Vagina (tissue), 2 donors: ENCODE measurements at regions not wholly inside any gene's neighbourhood (a gene's known extent, or its start where the extent isn't known, plus 50 kb on each side); places are given as distances from the start of the nearest gene placed in this dataset.

Source experiments
- DNase-seq, 2 donors: peaks; one replicate each; pipeline ENCODE4 v3.0.0-alpha.2; 2017; ENCODE audit errors: extremely low spot score in 2 of 2
- H3K27ac ChIP-seq: fragments of 200-600 bp; sonication (generic); one replicate; pipeline ENCODE4 v1.5.1; 2019
- H3K27me3 ChIP-seq: fragments of 200-600 bp; sonication (generic); one replicate; pipeline ENCODE4 v1.5.1; 2019
- H3K36me3 ChIP-seq, 2 donors: fragments of 200-600 bp; sonication (generic); one replicate each; pipeline ENCODE4 v1.5.1; 2017 to 2019
- H3K4me1 ChIP-seq: fragments of 200-600 bp; sonication (generic); one replicate; pipeline ENCODE4 v1.5.1; 2019
- H3K4me3 ChIP-seq, 2 donors: fragments of 200-600 bp; sonication (generic); 1 replicate in 1 of 2; 2 replicates in 1 of 2; pipeline ENCODE4 v1.5.1; 2016 to 2019
- H3K9me3 ChIP-seq: fragments of 200-600 bp; sonication (generic); one replicate; pipeline ENCODE4 v1.5.1; 2019
- CTCF ChIP-seq, 3 experiments: fragments of 450-650 bp in 2 of 3; fragments of 200-600 bp in 1 of 3; sonication (generic) in 1 of 3; IDR thresholded peaks; one replicate each; pipeline ENCODE4 v1.5.1; 2017 to 2019; ENCODE audit warnings: antibody characterized with exemption in 3 of 3, mild to moderate bottlenecking in 2 of 3, moderate library complexity in 2 of 3
- POLR2A ChIP-seq, 2 donors: fragments of 450-650 bp; IDR thresholded peaks; one replicate each; pipeline ENCODE4 v1.6.1; 2017; ENCODE audit warnings: antibody characterized with exemption in 2 of 2, mild to moderate bottlenecking in 2 of 2, moderate library complexity in 2 of 2
- POLR2AphosphoS5 ChIP-seq, 2 donors: sonication (generic); formaldehyde crosslinking; IDR thresholded peaks; one replicate each; pipeline ENCODE4 v1.9.0; 2017; ENCODE audit warnings: antibody characterized with exemption in 2 of 2, mild to moderate bottlenecking in 2 of 2, low read depth in 1 of 2; ENCODE audit not compliant: insufficient read depth in 1 of 2
- intact Hi-C: fragments of 100-400 bp; cut with DNase I; formaldehyde crosslinking; loops from one replicate; pipeline ENCODE4 v1.15.1; 2023

- intact Hi-C loops, result no loop called here
- no peak for TF ChIP-seq POLR2AphosphoS5 (IDR thresholded peaks at IDR 0.05; ENCODE audit: insufficient read depth in 1 of 2, low read depth in 1 of 2)
- TF ChIP-seq POLR2A (IDR thresholded peaks at IDR 0.05), result no peak
- no peak for TF ChIP-seq CTCF (IDR thresholded peaks at IDR 0.05)
- Histone ChIP-seq H3K27ac (no peak overlapping the region), H3K9me3 (no peaks in the 10 kb centered on the region), H3K4me3 (no peak overlapping the region), H3K4me1 (no peaks in the 10 kb centered on the region), H3K27me3 (no peaks in the 10 kb centered on the region), H3K36me3 (no peaks in the 10 kb centered on the region)
- DNase-seq, result no peak
Observed at GRCh38 chr14:38887696-38888095, 215.3 kb downstream of the SEC23A start.

- no peaks in the 10 kb centered on the region for H3K9me3 ChIP-seq
- DNase-seq, result no peak
- H3K4me3 ChIP-seq, result no peak overlapping the region
- H3K36me3 ChIP-seq, result no peaks in the 10 kb centered on the region
- no peak overlapping the region for H3K27ac ChIP-seq
- TF ChIP-seq CTCF (IDR thresholded peaks at IDR 0.05) (no peak), POLR2A (IDR thresholded peaks at IDR 0.05) (no peak), POLR2AphosphoS5 (IDR thresholded peaks at IDR 0.05; ENCODE audit: insufficient read depth in 1 of 2, low read depth in 1 of 2) (no peak)
- no peaks in the 10 kb centered on the region for H3K4me1 ChIP-seq
- no peaks in the 10 kb centered on the region for H3K27me3 ChIP-seq
- intact Hi-C loops, result no loop called here
Observed at GRCh38 chr14:38884109-38884508, 218.9 kb downstream of the SEC23A start.

- intact Hi-C loops, result no loop called here
- Histone ChIP-seq H3K36me3 (no peaks in the 10 kb centered on the region), H3K4me3 (no peak overlapping the region), H3K27me3 (no peaks in the 10 kb centered on the region), H3K27ac (no peak overlapping the region), H3K9me3 (no peaks in the 10 kb centered on the region), H3K4me1 (no peaks in the 10 kb centered on the region)
- TF ChIP-seq POLR2AphosphoS5 (IDR thresholded peaks at IDR 0.05; ENCODE audit: insufficient read depth in 1 of 2, low read depth in 1 of 2) (no peak), POLR2A (IDR thresholded peaks at IDR 0.05) (no peak), CTCF (IDR thresholded peaks at IDR 0.05) (no peak)
- no peak for DNase-seq
Observed at GRCh38 chr14:38883127-38883526, 219.9 kb downstream of the SEC23A start.

GRCh38 chr14:38882533-38882932, 220.5 kb downstream of the SEC23A start:
- TF ChIP-seq POLR2AphosphoS5 (IDR thresholded peaks at IDR 0.05; ENCODE audit: insufficient read depth in 1 of 2, low read depth in 1 of 2) (no peak), CTCF (IDR thresholded peaks at IDR 0.05) (no peak), POLR2A (IDR thresholded peaks at IDR 0.05) (no peak)
- DNase-seq, result no peak
- Histone ChIP-seq H3K4me3 (no peak overlapping the region), H3K4me1 (no peaks in the 10 kb centered on the region), H3K9me3 (no peaks in the 10 kb centered on the region), H3K27ac (no peak overlapping the region), H3K27me3 (no peaks in the 10 kb centered on the region), H3K36me3 (no peaks in the 10 kb centered on the region)
- intact Hi-C loops, result no loop called here

GRCh38 chr14:38880643-38881524, 222.2 kb downstream of the SEC23A start:
- TF ChIP-seq CTCF (IDR thresholded peaks at IDR 0.05), result no peak
- TF ChIP-seq POLR2A (IDR thresholded peaks at IDR 0.05), result no peak
- no peak for TF ChIP-seq POLR2AphosphoS5 (IDR thresholded peaks at IDR 0.05; ENCODE audit: insufficient read depth in 1 of 2, low read depth in 1 of 2)
- no peaks in the 10 kb centered on the region for H3K36me3 ChIP-seq
- H3K27me3 ChIP-seq, result no peaks in the 10 kb centered on the region
- no peaks in the 10 kb centered on the region for H3K9me3 ChIP-seq
- no peak overlapping the region for H3K4me3 ChIP-seq
- DNase-seq, result no peak
- no peaks in the 10 kb centered on the region for H3K4me1 ChIP-seq
- no peak overlapping the region for H3K27ac ChIP-seq
- intact Hi-C loops, result no loop called here
